HepG2 (cell line): ENCODE measurements at regions not wholly inside any gene's neighbourhood (a gene's known extent, or its start where the extent isn't known, plus 50 kb on each side); places are given as distances from the start of the nearest gene placed in this dataset.

Experiments used
- ATAC-seq: fragments of 200-7000 bp; cut with Tn5 transposase; 3 replicates; pipeline ENCODE4 v1.9.1; 2020; ENCODE audit warnings: mild to moderate bottlenecking, moderate library complexity
- BruUV-seq: library from RNA; stranded (reverse); fragments of 400-500 nt; replicated peaks from 2 replicates; lab custom pipeline; 2021; lab: Mats Ljungman, UMichigan
- CTCF ChIA-PET: fragments of 300-600 bp; formaldehyde crosslinking; extraction: SDS; loops from one replicate; lab custom pipeline; 2021; ENCODE audit warnings: low total read pairs, inconsistent platforms, low intra/inter-chr PET ratio; lab: Yijun Ruan, JAX
- POLR2A ChIA-PET: fragments of 350-600 bp; sonication (Branson Sonifier 250); formaldehyde crosslinking; loops from one replicate; lab custom pipeline; 2020; ENCODE audit warnings: antibody characterized with exemption, inconsistent platforms; lab: Yijun Ruan, JAX
- DNase-seq: peaks from one replicate; pipeline ENCODE4 v3.0.0-alpha.2; 2015; ENCODE audit warnings: low spot score
- FAIRE-seq: peaks from 3 replicates; lab custom pipeline; 2011; peaks lifted over from hg19 to GRCh38; lab: Jason Lieb, UNC
- H2AFZ ChIP-seq: one replicate; pipeline ENCODE4 v1.6.1; 2011; ENCODE audit warnings: low read length, inconsistent platforms
- H3K27ac ChIP-seq: fragments of 300-600 bp; 3 replicates; pipeline ENCODE4 v1.8.0; 2011; ENCODE audit warnings: mixed run types, mild to moderate bottlenecking, mixed read lengths, low read length, inconsistent platforms; ENCODE audit not compliant: insufficient read depth; ENCODE audit errors: extremely low read length
- H3K27me3 ChIP-seq, 2 experiments: fragments of 200-600 bp in 1 of 2; 2 replicates in 1 of 2; 3 replicates in 1 of 2; pipeline versions ENCODE4 v1.6.0 to v1.8.0; 2011; ENCODE audit warnings: low read length in 2 of 2, mild to moderate bottlenecking in 2 of 2, moderate library complexity in 2 of 2, inconsistent platforms in 1 of 2; ENCODE audit not compliant: insufficient read depth in 2 of 2, control insufficient read depth in 1 of 2
- H3K36me3 ChIP-seq, 2 experiments: fragments of 200-600 bp in 1 of 2; replicated peaks in 1 of 2; 2 replicates in 1 of 2; 3 replicates in 1 of 2; pipeline versions ENCODE4 v1.5.1 to v1.8.0; 2011; ENCODE audit warnings: low read length in 2 of 2, inconsistent platforms in 1 of 2; ENCODE audit not compliant: insufficient read depth in 2 of 2, control insufficient read depth in 1 of 2
- H3K4me1 ChIP-seq: 2 replicates; pipeline ENCODE4 v1.5.1; 2012; ENCODE audit warnings: low read length, inconsistent platforms; ENCODE audit not compliant: insufficient read depth
- H3K4me2 ChIP-seq: 2 replicates; pipeline ENCODE4 v1.6.0; 2011; ENCODE audit warnings: low read depth, low read length, inconsistent platforms
- H3K4me3 ChIP-seq, 3 experiments: fragments of 200-600 bp in 1 of 3; sonication (generic), shearing (Covaris generic) in 1 of 3; replicated peaks in 1 of 3; 2 replicates each; pipeline ENCODE4 v1.5.1; 2011 to 2016; ENCODE audit warnings: low read length in 3 of 3, inconsistent platforms in 2 of 3, low read depth in 2 of 3, mild to moderate bottlenecking in 2 of 3, control low read depth in 1 of 3, mixed read lengths in 1 of 3; ENCODE audit not compliant: insufficient read depth in 1 of 3
- H3K79me2 ChIP-seq: one replicate; pipeline ENCODE4 v1.6.1; 2011; ENCODE audit warnings: low read length, inconsistent platforms; ENCODE audit not compliant: insufficient read depth
- H3K9ac ChIP-seq: 2 replicates; pipeline ENCODE4 v1.6.0; 2011; ENCODE audit warnings: mild to moderate bottlenecking, low read depth, low read length, inconsistent platforms; ENCODE audit not compliant: insufficient read depth
- H3K9me3 ChIP-seq: 2 replicates; pipeline ENCODE4 v1.5.1; 2012; ENCODE audit warnings: mild to moderate bottlenecking, low read length
- H4K20me1 ChIP-seq: 2 replicates; pipeline ENCODE4 v1.6.0; 2011; ENCODE audit warnings: inconsistent platforms, mild to moderate bottlenecking, low read length, moderate library complexity; ENCODE audit not compliant: insufficient read depth
- GATA4 ChIP-seq: sonication (generic); IDR thresholded peaks from 2 replicates; pipeline ENCODE4 v1.6.1; 2016; ENCODE audit warnings: antibody characterized with exemption, low read depth, borderline replicate concordance
- PAWR ChIP-seq: sonication (generic); formaldehyde crosslinking; IDR thresholded peaks from 2 replicates; pipeline ENCODE4 v1.4.0; 2020; ENCODE audit warnings: missing genetic modification reagents, mild to moderate bottlenecking, borderline replicate concordance
- PRDM15 ChIP-seq: sonication (generic); formaldehyde crosslinking; IDR thresholded peaks from 2 replicates; pipeline ENCODE4 v1.4.0; 2020; ENCODE audit warnings: missing genetic modification reagents
- RBM39 ChIP-seq: fragments of 200-400 bp; formaldehyde crosslinking; IDR thresholded peaks from one replicate; pipeline ENCODE4 v1.6.1; 2018; ENCODE audit warnings: antibody characterized with exemption, mild to moderate bottlenecking, low read depth, low read length; ENCODE audit not compliant: poor library complexity, severe bottlenecking
- SNRNP70 ChIP-seq: fragments of 200-400 bp; formaldehyde crosslinking; IDR thresholded peaks from 2 replicates; pipeline ENCODE4 v1.6.1; 2017; ENCODE audit warnings: mild to moderate bottlenecking, low read depth, low read length, moderate library complexity
- TFDP2 ChIP-seq: sonication (generic); formaldehyde crosslinking; IDR thresholded peaks from 2 replicates; pipeline ENCODE4 v1.4.0; 2020; ENCODE audit warnings: missing genetic modification reagents
- YEATS4 ChIP-seq: sonication (generic); formaldehyde crosslinking; IDR thresholded peaks from 2 replicates; pipeline ENCODE4 v1.4.0; 2020; ENCODE audit warnings: missing genetic modification reagents, borderline replicate concordance
- ZBTB20 ChIP-seq: sonication (generic); formaldehyde crosslinking; IDR thresholded peaks from 2 replicates; pipeline ENCODE4 v1.8.1; 2023; ENCODE audit warnings: missing genetic modification reagents, low read depth, mild to moderate bottlenecking, borderline replicate concordance
- ZNF101 ChIP-seq: sonication (generic); formaldehyde crosslinking; IDR thresholded peaks from 2 replicates; pipeline ENCODE4 v1.4.0; 2020; ENCODE audit warnings: mild to moderate bottlenecking, low read depth, missing genetic modification reagents, borderline replicate concordance
- ZNF251 ChIP-seq: sonication (generic); formaldehyde crosslinking; IDR thresholded peaks from 2 replicates; pipeline ENCODE4 v1.9.0; 2021; ENCODE audit warnings: mild to moderate bottlenecking, missing genetic modification reagents
- ZNF34 ChIP-seq: sonication (generic); formaldehyde crosslinking; IDR thresholded peaks from 2 replicates; pipeline ENCODE4 v1.4.0; 2020; ENCODE audit warnings: mild to moderate bottlenecking, missing genetic modification reagents, borderline replicate concordance
- ZNF557 ChIP-seq: sonication (generic); formaldehyde crosslinking; IDR thresholded peaks from 2 replicates; pipeline ENCODE4 v1.4.0; 2020; ENCODE audit warnings: missing genetic modification reagents
- WGBS: methylation state at CpG from one replicate; pipeline ENCODE4 v1.1.6; 2017; ENCODE audit warnings: low lambda C conversion rate; 5-methylcytosine and 5-hydroxymethylcytosine counted together
- in situ Hi-C: cut with HindIII; loops from 2 replicates; pipeline ENCODE4 v1.10.0; 2017; ENCODE audit warnings: low pct_unique_long_range_greater_than_20kb; ENCODE audit not compliant: extremely low pct_ligation_motif_present
- intact Hi-C: fragments of 100-400 bp; cut with micrococcal nuclease; formaldehyde crosslinking; loops from one replicate; pipeline ENCODE4 v1.10.0; 2022; ENCODE audit not compliant: unreplicated experiment

GRCh38 chr13:21879263-21879914 is 208.5 kb downstream of the FGF9 start (continued):
- TF ChIP-seq ZNF34 (CRISPR knock-in tag) (no peak), PAWR (CRISPR knock-in tag) (no peak), ZNF557 (no peak)

GRCh38 chr13:21882766-21883165 is 211.9 kb downstream of the FGF9 start:
- H3K4me2 ChIP-seq = no peak overlapping the region
- H3K79me2 ChIP-seq = no peaks in the 10 kb centered on the region
- no peak for FAIRE-seq
- DNase-seq = no peak
- no peaks in the 10 kb centered on the region for H3K36me3 ChIP-seq
- H2AFZ ChIP-seq = no peak overlapping the region
- POLR2A ChIA-PET = no interaction called here
- no peak overlapping the region for H3K4me3 ChIP-seq
- ATAC-seq = no peak
- in situ Hi-C loops = loop anchor here (25.0 kb wide), 1 partner anchor 95 kb away; no protein-coding TSS in a partner anchor
- WGBS = 66% methylated on average over 9 of the region's 9 CpGs
- no peaks in the 10 kb centered on the region for H3K4me1 ChIP-seq
- H3K27ac ChIP-seq = no peak overlapping the region
- TF ChIP-seq SNRNP70 = no peak
- intact Hi-C loops = no loop called here
- no peaks in the 10 kb centered on the region for H3K9me3 ChIP-seq
- no peaks in the 10 kb centered on the region for H4K20me1 ChIP-seq
- CTCF ChIA-PET = no interaction called here
- H3K9ac ChIP-seq = no peak overlapping the region
- H3K27me3 ChIP-seq = peaks cover 1 to 7% of the 10 kb centered on the region in 2 experiments; a peak in 2 of 5 replicates
- no TSS peak for BruUV-seq

- no peak for ATAC-seq
- H3K79me2 ChIP-seq = no peaks in the 10 kb centered on the region
- H3K9ac ChIP-seq = no peak overlapping the region
- no peak overlapping the region for H2AFZ ChIP-seq
- FAIRE-seq = no peak
- no peak overlapping the region for H3K4me2 ChIP-seq
- CTCF ChIA-PET = no interaction called here
- in situ Hi-C loops = loop anchor here (25.0 kb wide), 1 partner anchor 96 kb away; no protein-coding TSS in a partner anchor
- H3K4me1 ChIP-seq = no peaks in the 10 kb centered on the region
- 31% methylated on average over 1 of the region's 1 CpG for whole genome bisulfite sequencing
- peaks cover 1 to 7% of the 10 kb centered on the region in 2 experiments; a peak in 2 of 5 replicates for H3K27me3 ChIP-seq
- intact Hi-C loops = no loop called here
- POLR2A ChIA-PET = no interaction called here
- H3K36me3 ChIP-seq = no peaks in the 10 kb centered on the region
- no peaks in the 10 kb centered on the region for H4K20me1 ChIP-seq
- no TSS peak for BruUV-seq
- no peak overlapping the region for H3K27ac ChIP-seq
- no peaks in the 10 kb centered on the region for H3K9me3 ChIP-seq
- H3K4me3 ChIP-seq = no peak overlapping the region
- DNase-seq = no peak
- TF ChIP-seq PRDM15 (CRISPR knock-in tag) = no peak
- TF ChIP-seq ZNF101 = no peak
- no peak for TF ChIP-seq GATA4
- no peak for TF ChIP-seq RBM39
- TF ChIP-seq ZNF251 (CRISPR knock-in tag) = no peak
- no peak for TF ChIP-seq YEATS4 (CRISPR knock-in tag)
- TF ChIP-seq TFDP2 (CRISPR knock-in tag) = no peak
- TF ChIP-seq ZBTB20 (CRISPR knock-in tag) = no peak
These were observed 212.8 kb downstream of the FGF9 start for GRCh38 chr13:21883713-21884112.
